Heart left ventricle (tissue), 16 donors: ENCODE measurements at regions not wholly inside any gene's neighbourhood (a gene's known extent, or its start where the extent isn't known, plus 50 kb on each side); places are given as distances from the start of the nearest gene placed in this dataset.

Experiments used
- ATAC-seq, 4 donors: fragments of 200-7000 bp; cut with Tn5 transposase; one replicate each; pipeline ENCODE4 v1.9.1; 2020 to 2022; ENCODE audit warnings: moderate library complexity in 4 of 4, mild to moderate bottlenecking in 3 of 4, moderate number of reproducible peaks in 1 of 4
- DNase-seq, 5 donors: peaks; one replicate each; pipeline ENCODE4 v3.0.0-alpha.2; 2020
- H3K27ac ChIP-seq, 12 donors: fragments of 200-600 bp; sonication (generic) in 4 of 12; one replicate each; pipeline versions ENCODE4 v1.5.0 to v1.8.0; 2016 to 2022; ENCODE audit warnings: mild to moderate bottlenecking in 2 of 12
- H3K27me3 ChIP-seq, 9 donors: fragments of 200-600 bp; sonication (generic) in 2 of 9; one replicate each; pipeline versions ENCODE4 v1.5.1 to v1.8.0; 2016 to 2022; ENCODE audit warnings: mild to moderate bottlenecking in 3 of 9
- H3K36me3 ChIP-seq, 9 donors: fragments of 200-600 bp; sonication (generic) in 2 of 9; one replicate each; pipeline versions ENCODE4 v1.5.0 to v1.8.0; 2018 to 2022; ENCODE audit warnings: mild to moderate bottlenecking in 2 of 9
- H3K4me1 ChIP-seq, 12 donors: fragments of 200-600 bp; sonication (generic) in 4 of 12; one replicate each; pipeline versions ENCODE4 v1.5.0 to v1.8.0; 2016 to 2022; ENCODE audit warnings: mild to moderate bottlenecking in 3 of 12
- H3K4me3 ChIP-seq, 12 donors: fragments of 200-600 bp; sonication (generic) in 4 of 12; one replicate each; pipeline versions ENCODE4 v1.5.0 to v1.8.0; 2017 to 2022; ENCODE audit warnings: mild to moderate bottlenecking in 9 of 12, moderate library complexity in 4 of 12
- H3K9me3 ChIP-seq, 12 donors: fragments of 200-600 bp; sonication (generic) in 4 of 12; one replicate each; pipeline versions ENCODE4 v1.5.0 to v1.8.0; 2016 to 2022; ENCODE audit warnings: mild to moderate bottlenecking in 1 of 12
- POLR2A ChIP-seq, 2 donors: fragments of 450-650 bp; IDR thresholded peaks; one replicate each; pipeline ENCODE4 v1.6.1; 2017; ENCODE audit warnings: antibody characterized with exemption in 2 of 2, mild to moderate bottlenecking in 2 of 2, moderate library complexity in 2 of 2
- WGBS, 4 donors: extraction: QIAGEN DNeasy Blood & Tissue Kit in 2 of 4; methylation state at CpG; one replicate each; pipeline versions ENCODE4 v1.1.5 to v1.1.7; 2013 to 2018; 5-methylcytosine and 5-hydroxymethylcytosine counted together
- intact Hi-C, 10 donors: fragments of 100-400 bp; cut with DNase I; formaldehyde crosslinking; loops; one replicate each; pipeline versions ENCODE4 v1.11.1 to v1.14.2; 2022
- TF ChIP-seq, protein P1 (sequence below), 12 donors: fragments of 200-600 bp; sonication (generic) in 4 of 12; IDR thresholded peaks; one replicate each; pipeline versions ENCODE4 v1.5.0 to v1.8.0; 2018 to 2022; ENCODE audit warnings: antibody characterized with exemption in 12 of 12, mild to moderate bottlenecking in 5 of 12
- donor health status: ischemic (EF 13 %, LVEDD 7.1; RV severe dilation, severe dysfunction).
- donor health status: healthy with polysubstance abuse.
- donor health status: DM: no; HTN: yes; CAD: no.
- donor health status: DM: no; HTN: no; CAD: no.
- donor health status: ischemic (EF 25% LVEDD 6.9; RV normal size, moderate dysfunction).
- donor health status: ischemic (EF 25% LVEDD 5.7; RV mildly dilated, moderate dysfunction).
- donor health status: healthy.
- donor health status: DM: yes; HTN: yes; CAD: no.
- donor health status: ischemic (EF 35%, LVEDD 5.7; RV mildly dilated, moderate dysfunction).
- donor health status: nonischemic (EF 11% LVEDD 7.7; RV severe dilation, severe dysfunction).
- donor health status: DM: yes; HTN: yes; CAD: no.
- donor health status: PGD.
- donor health status: ischemic (EF 29% LVEDD 5.4; RV normal size, mild dysfunction).
- donor health status: nonischemic (EF 23%, LVEDD 6.1; RV moderate dilation, normal function).

DNA sequence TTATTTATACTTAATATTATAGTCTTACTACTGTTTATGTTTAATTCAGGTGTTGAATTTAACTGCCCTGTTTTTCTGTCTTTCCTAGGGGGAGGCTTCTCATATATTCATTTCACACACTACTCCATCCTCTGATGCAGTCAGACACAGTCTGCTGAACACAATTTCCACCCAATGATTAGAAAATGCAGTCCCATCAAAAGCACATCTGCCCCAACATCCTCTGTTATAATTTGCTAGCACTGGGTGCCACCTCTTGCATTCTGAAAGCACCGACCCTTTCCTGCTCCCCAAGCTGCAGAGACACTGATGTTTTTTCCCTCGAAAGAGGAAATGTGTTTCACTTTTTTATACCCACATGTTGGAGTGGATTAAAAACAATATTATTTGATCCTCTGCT is 474.7 kb downstream of the PID1 start:
- intact Hi-C loops = no loop called here
- H3K36me3 ChIP-seq = no peaks in the 10 kb centered on the region
- ATAC-seq = no peak
- TF ChIP-seq, protein P1, sequence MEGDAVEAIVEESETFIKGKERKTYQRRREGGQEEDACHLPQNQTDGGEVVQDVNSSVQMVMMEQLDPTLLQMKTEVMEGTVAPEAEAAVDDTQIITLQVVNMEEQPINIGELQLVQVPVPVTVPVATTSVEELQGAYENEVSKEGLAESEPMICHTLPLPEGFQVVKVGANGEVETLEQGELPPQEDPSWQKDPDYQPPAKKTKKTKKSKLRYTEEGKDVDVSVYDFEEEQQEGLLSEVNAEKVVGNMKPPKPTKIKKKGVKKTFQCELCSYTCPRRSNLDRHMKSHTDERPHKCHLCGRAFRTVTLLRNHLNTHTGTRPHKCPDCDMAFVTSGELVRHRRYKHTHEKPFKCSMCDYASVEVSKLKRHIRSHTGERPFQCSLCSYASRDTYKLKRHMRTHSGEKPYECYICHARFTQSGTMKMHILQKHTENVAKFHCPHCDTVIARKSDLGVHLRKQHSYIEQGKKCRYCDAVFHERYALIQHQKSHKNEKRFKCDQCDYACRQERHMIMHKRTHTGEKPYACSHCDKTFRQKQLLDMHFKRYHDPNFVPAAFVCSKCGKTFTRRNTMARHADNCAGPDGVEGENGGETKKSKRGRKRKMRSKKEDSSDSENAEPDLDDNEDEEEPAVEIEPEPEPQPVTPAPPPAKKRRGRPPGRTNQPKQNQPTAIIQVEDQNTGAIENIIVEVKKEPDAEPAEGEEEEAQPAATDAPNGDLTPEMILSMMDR (IDR thresholded peaks at IDR 0.05) = no peak
- no peak for TF ChIP-seq POLR2A (IDR thresholded peaks at IDR 0.05)
- DNase-seq = no peak
- WGBS, 4 donors = 56 to 75% (median 71%) methylated on average over 2 of the region's 2 CpGs
- no peak overlapping the region for H3K4me3 ChIP-seq
- no peaks in the 10 kb centered on the region for H3K4me1 ChIP-seq
- no peaks in the 10 kb centered on the region for H3K27me3 ChIP-seq
- no peak overlapping the region for H3K27ac ChIP-seq
- no peaks in the 10 kb centered on the region for H3K9me3 ChIP-seq

DNA sequence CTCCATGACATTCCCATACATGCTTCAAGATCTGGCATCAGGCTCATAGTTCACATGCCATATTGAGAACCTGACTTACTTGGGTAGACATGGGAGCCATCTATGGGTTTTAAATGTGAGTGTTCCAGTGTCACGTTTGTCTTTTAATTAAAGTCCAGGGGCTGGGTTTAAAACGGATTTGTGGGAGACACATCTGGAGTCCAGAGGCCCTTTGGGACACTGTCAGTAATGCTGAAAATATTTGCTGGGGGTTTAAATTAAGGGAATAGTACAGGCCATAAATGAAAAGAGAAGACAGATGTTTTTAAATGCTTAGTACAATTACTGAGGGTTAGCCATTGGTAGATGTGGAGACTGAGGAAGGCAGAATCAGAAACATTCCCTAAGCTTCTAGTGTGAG is 478.0 kb downstream of the PID1 start:
- WGBS, 4 donors = 44 to 60% (median 55%) methylated on average over 2 of the region's 2 CpGs
- no peaks in the 10 kb centered on the region for H3K36me3 ChIP-seq
- no peak for ATAC-seq

DNA sequence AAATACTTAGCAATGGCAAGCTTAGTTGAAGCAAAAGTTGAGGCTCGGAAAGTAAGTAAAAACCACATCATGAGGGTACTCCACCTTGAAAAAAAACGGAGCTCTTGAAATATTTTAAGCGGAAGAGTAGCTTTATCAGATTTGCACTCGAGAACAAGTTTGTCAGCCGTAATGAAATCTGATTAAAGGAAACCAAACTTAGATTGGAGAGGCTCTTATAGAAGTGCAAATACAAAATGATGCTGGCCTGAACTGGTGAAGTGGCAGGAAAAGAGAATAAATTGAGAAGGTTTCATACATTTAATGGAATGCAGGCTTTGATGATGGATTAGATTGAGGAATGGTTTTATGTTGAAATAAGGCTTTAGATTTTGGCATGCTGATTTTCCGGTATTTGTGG is 484.2 kb downstream of the PID1 start:
- Histone ChIP-seq H3K9me3 (peaks cover 0 to 7% (median 0%) of the 10 kb centered on the region in 12 donors), H3K4me1 (no peaks in the 10 kb centered on the region), H3K27ac (no peak overlapping the region), H3K4me3 (no peak overlapping the region), H3K36me3 (no peaks in the 10 kb centered on the region), H3K27me3 (no peaks in the 10 kb centered on the region)
- 66 to 74% (median 68%) methylated on average over 6 of the region's 6 CpGs for WGBS, 4 donors
- no peak for TF ChIP-seq POLR2A (IDR thresholded peaks at IDR 0.05)
- TF ChIP-seq, protein P1 (IDR thresholded peaks at IDR 0.05) = no peak
- DNase-seq = no peak
- no peak for ATAC-seq
- intact Hi-C loops = no loop called here

More for the DNA sequence above, 478.0 kb downstream of the PID1 start:
- DNase-seq = no peak
- TF ChIP-seq POLR2A (IDR thresholded peaks at IDR 0.05) = no peak
- TF ChIP-seq, protein P1 (IDR thresholded peaks at IDR 0.05) = no peak
- Histone ChIP-seq H3K4me3 (no peak overlapping the region), H3K27me3 (no peaks in the 10 kb centered on the region), H3K27ac (no peak overlapping the region), H3K9me3 (no peaks in the 10 kb centered on the region), H3K4me1 (no peaks in the 10 kb centered on the region)
- intact Hi-C loops = no loop called here

DNA sequence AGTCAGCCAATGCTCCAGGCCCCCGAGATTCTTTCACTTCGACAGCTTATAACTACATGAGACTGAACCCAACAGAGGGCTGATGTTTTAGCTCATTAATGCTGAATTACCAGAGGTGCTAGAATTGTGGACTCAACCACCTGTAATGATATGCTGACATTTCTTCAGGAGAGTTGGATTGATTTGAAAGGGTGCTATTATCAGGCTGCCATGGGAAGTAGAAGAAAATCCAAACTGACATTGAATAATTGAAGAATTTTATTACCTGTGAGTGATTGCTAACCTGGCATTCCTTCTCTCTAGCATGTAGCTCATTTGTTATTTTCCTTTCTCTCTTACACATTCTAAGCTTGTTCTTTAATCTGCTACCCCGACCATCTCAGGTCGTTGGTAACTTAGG is 488.8 kb downstream of the PID1 start:
- TF ChIP-seq, protein P1 (IDR thresholded peaks at IDR 0.05) = no peak
- TF ChIP-seq POLR2A (IDR thresholded peaks at IDR 0.05) = no peak
- DNase-seq (no peak), ATAC-seq (no peak)
- Histone ChIP-seq H3K36me3 (no peaks in the 10 kb centered on the region), H3K9me3 (peaks cover 0 to 7% (median 0%) of the 10 kb centered on the region in 12 donors), H3K27me3 (no peaks in the 10 kb centered on the region), H3K4me3 (no peak overlapping the region), H3K27ac (no peak overlapping the region), H3K4me1 (no peaks in the 10 kb centered on the region)
- intact Hi-C loops = no loop called here
- WGBS, 4 donors = 73 to 80% (median 75%) methylated on average over 4 of the region's 4 CpGs
